D721Med (cell line): ENCODE measurements at regions not wholly inside any gene's neighbourhood (a gene's known extent, or its start where the extent isn't known, plus 50 kb on each side); places are given as distances from the start of the nearest gene placed in this dataset.

Experiments
- DNase-seq: peaks from one replicate; pipeline ENCODE4 v3.0.0; 2011; ENCODE audit warnings: low spot score; ENCODE audit not compliant: insufficient read length
- FAIRE-seq: peaks from 2 replicates; lab custom pipeline; 2011; peaks lifted over from hg19 to GRCh38; lab: Jason Lieb, UNC
- CTCF ChIP-seq: IDR thresholded peaks from 2 replicates; pipeline ENCODE4 v1.5.1; 2012; ENCODE audit warnings: mild to moderate bottlenecking, control low read depth; ENCODE audit not compliant: insufficient read depth; ENCODE audit errors: missing control alignments

- TF ChIP-seq CTCF = no peak
- FAIRE-seq (no peak), DNase-seq (no peak)
Observed at GRCh38 chr13:54912367-54912766, 1883.8 kb downstream of the OLFM4 start.

GRCh38 chr13:54913668-54914067 is 1885.1 kb downstream of the OLFM4 start:
- TF ChIP-seq CTCF = no peak
- FAIRE-seq (no peak), DNase-seq (no peak)

GRCh38 chr13:54927538-54927937 is 1898.9 kb downstream of the OLFM4 start:
- no peak for TF ChIP-seq CTCF
- DNase-seq (no peak), FAIRE-seq (no peak)

- TF ChIP-seq CTCF = no peak
- FAIRE-seq = no peak
- DNase-seq = no peak
Observed at GRCh38 chr13:54928071-54928470, 1899.5 kb downstream of the OLFM4 start.

- FAIRE-seq = no peak
- TF ChIP-seq CTCF = no peak
Observed at GRCh38 chr13:54934121-54934520, 1905.5 kb downstream of the OLFM4 start.

GRCh38 chr13:54945973-54946372 is 1917.4 kb downstream of the OLFM4 start:
- DNase-seq (no peak), FAIRE-seq (peak; percentile 6)
- TF ChIP-seq CTCF = no peak

More at GRCh38 chr13:54934121-54934520, 1905.5 kb downstream of the OLFM4 start:
- no peak for DNase-seq

- FAIRE-seq (no peak), DNase-seq (no peak)
Observed at GRCh38 chr13:54949735-54950134, 1921.1 kb downstream of the OLFM4 start.

More at GRCh38 chr13:54949735-54950134, 1921.1 kb downstream of the OLFM4 start:
- TF ChIP-seq CTCF = no peak
